HG02623 (cell line): ENCODE measurements at regions not wholly inside any gene's neighbourhood (a gene's known extent, or its start where the extent isn't known, plus 50 kb on each side); places are given as distances from the start of the nearest gene placed in this dataset.
"Not testable (repeated sequence)": the region's sequence is repeated elsewhere in the genome, so short reads cannot be mapped to it uniquely, and the experiment has no call there.

Experiments used
- ATAC-seq: cut with Tn5 transposase; IDR thresholded peaks from one replicate; pipeline ENCODE4 v1.9.1; 2021; ENCODE audit warnings: moderate library complexity; ENCODE audit not compliant: unreplicated experiment

DNA sequence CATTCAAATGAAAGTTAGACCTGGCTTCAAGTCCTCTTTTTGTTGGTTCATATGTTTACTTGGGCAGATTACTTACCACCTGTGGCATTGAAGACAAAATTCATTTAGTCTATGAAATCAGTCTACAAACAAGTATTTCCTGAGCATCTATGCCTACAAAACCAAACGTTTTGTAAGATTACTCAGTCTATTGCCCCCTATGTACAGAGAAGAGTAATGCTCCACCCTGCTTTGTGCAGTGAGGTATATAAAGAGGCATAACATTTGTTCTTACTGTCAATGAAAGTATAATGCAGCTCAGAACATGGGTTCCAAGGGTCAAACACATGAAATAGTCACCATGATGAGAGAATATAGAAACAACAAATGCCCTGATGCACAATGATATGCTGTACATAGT is 580.7 kb downstream of the KIF4B start:
- no peak for ATAC-seq

DNA sequence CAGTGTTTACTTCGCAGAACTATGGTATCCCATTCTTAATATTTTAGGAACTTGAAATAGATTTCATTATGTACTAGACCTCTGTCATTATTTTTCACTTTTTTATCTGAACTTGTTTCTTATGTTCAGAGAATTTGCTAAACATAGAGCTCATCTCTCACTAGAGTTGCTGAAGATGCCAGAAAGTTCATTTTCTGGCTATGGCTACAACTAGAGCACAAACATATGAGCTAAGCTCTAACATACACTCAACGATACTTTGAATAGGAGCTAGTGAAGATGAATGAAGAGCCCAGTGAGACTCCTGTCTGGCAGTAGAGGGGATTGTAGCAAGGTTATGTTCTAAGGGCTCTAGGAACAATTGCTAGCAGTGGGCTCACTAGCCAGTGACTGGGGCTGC is 582.2 kb downstream of the KIF4B start:
- no peak for ATAC-seq

DNA sequence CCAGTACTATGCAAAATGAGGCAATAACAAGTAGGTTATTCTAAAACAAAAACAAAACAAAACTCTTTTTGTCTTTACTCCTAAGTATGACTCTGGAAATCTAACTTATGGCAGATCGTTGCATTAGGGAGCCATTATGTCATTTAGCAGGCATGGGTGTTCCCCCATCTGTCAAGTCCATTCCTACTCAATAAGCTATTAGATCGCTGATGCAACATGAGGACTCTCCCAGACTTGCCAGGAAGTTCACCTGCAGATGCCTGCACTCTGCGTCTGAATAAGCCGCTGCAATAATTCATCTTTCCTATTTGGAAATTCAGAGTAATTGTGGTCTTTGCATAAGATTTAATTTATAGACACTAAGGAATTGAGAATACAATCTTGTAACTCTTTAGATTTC is 585.0 kb downstream of the KIF4B start:
- ATAC-seq, result no peak

- no peak for ATAC-seq
Measured at GRCh38 chr5:155605920-155606319, 592.4 kb downstream of the KIF4B start.

GRCh38 chr5:155616779-155617392 is 603.3 kb downstream of the KIF4B start:
- ATAC-seq, result peak; percentile 65

DNA sequence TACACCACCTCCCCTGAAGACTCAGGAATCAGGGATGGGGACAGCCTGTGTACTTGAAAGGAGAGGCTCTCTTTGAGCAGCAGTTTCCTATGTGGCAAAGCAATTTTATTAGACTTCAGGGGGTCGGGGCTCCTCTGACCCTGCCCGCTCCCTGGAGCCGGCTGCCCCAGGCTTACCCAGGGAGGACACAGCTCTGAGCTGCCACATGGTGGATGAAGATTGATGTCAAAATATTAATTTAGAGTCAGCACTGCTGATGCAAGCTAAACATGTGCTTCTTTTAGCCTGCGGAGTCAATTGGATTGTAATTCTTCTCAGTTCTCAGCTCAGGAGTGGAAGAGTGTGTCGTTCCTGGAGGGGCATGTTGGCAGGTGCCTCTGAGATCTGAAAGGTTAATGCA is 606.1 kb downstream of the KIF4B start:
- no peak for ATAC-seq

GRCh38 chr5:155620821-155621410 is 607.4 kb downstream of the KIF4B start:
- ATAC-seq, result no peak

GRCh38 chr5:155624597-155625241 is 611.2 kb downstream of the KIF4B start:
- no peak for ATAC-seq

GRCh38 chr5:155625315-155625714 is 611.8 kb downstream of the KIF4B start:
- ATAC-seq, result no peak

DNA sequence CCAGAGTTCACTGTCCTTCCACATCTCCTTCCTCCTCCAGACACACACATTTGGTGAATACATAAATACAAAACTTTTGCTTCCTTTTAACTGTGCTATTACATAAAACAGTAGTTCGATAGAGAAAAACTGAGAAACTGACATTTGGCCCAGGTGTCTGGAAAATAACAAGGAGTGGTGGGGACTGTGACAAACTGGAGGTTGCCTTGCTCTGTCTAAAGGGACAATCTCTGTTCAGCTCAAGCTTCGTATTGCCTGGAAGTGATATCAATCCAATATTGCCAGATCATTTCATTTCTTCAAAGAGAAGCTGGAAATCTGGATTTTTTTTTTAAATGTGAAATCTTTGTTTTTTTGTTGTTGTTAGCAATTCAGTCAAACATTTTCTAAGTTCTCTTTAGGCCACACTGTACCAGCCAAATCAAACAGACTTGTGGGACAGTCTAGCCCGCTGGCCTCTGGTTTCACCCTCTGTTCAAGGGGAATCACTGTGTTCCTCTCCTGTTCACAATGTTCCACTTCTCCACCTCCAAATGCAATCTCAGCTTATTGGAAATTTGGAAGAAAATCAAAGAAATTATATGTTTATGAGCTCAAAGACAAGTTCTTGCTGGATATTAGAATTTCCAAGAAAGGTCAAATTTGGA is 612.5 kb downstream of the KIF4B start:
- no peak for ATAC-seq

- no peak for ATAC-seq
Measured at GRCh38 chr5:155626592-155626991, 613.0 kb downstream of the KIF4B start.

- no peak for ATAC-seq
Measured at GRCh38 chr5:155628346-155628745, 614.8 kb downstream of the KIF4B start.

GRCh38 chr5:155629597-155629996 is 616.0 kb downstream of the KIF4B start:
- ATAC-seq, result no peak

GRCh38 chr5:155631116-155631515 is 617.6 kb downstream of the KIF4B start:
- no peak for ATAC-seq

- ATAC-seq, result no peak
Measured at GRCh38 chr5:155633338-155633957, 619.9 kb downstream of the KIF4B start.

GRCh38 chr5:155649666-155650065 is 636.1 kb downstream of the KIF4B start:
- ATAC-seq, result no peak

DNA sequence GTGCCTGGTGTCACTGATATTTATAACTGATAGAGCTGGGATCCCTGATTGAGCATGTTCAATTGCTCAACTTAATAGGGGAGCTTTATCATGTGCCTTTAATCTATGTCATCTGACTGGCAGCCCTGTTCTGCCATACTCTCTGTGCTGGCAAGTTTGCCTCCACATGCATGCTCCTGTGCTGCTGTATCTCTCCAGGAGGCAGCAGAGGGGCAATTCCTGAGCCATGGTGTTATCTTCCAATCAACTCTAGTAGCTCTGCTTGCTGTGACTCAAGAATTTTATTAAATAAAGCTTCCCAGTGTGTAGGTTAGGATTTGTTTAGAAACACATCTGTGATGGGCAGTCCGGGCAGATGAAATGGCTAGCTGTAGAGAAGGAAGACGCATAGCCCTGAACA is 642.0 kb downstream of the KIF4B start:
- ATAC-seq, result no peak

DNA sequence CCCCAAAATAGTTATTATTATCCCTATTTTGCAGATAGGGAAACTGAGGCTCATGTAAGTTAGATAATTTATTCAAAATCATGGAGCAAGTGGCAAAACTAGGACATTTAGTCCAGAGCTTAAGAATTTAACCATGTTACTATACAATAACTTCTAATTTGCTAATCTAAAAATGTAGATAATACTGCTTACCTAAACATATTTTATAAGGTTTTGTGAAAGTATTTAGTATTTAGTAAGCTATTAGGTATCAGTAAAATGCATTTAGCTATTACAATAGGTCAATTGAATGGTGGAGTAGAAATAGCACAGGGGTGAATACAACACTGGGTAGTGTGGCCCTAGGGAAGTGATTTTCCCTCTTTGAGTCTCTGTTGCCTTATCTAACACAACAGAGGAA is 648.3 kb downstream of the KIF4B start:
- ATAC-seq, result no peak

DNA sequence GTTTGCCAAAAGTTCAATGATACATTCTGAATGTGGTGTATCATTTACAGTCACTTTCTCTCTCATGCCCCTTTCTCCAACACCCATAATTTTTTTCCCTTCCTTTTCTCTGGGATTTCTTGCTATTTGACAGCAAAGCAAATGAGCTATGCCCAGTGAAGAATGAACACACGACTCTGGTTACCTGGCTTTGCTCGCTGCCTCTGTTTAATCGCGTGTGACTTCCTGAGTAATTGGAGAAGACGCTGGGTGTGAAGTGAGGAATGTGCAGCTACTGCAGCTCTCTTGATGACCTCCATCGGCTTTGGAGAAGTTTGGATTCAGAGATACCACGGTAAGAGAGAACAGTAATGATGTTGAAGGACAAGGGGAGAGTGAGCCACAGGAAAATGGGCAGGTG is 651.8 kb downstream of the KIF4B start:
- ATAC-seq, result no peak

DNA sequence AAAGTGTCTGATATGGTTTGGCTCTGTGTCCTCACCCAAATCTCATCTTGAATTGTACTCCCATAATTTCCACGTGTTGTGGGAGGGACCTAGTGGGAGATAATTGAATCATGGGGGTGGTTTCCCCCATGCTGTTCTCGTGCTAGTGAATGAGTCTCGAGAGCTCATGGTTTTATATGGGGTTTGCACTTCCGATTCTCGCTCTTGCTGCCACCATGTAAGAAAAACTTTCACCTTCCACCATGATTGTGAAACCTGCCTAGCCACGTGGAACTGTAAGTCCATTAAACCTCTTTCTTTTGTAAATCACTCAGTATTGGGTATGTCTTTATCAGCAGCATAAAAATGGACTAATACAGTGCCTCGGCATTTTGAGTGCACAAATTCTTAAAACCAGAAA is 655.0 kb upstream of the SGCD start:
- ATAC-seq, result not testable (repeated sequence)

- ATAC-seq, result peak; percentile 80
Measured at GRCh38 chr5:155676967-155677366, 650.0 kb upstream of the SGCD start.

DNA sequence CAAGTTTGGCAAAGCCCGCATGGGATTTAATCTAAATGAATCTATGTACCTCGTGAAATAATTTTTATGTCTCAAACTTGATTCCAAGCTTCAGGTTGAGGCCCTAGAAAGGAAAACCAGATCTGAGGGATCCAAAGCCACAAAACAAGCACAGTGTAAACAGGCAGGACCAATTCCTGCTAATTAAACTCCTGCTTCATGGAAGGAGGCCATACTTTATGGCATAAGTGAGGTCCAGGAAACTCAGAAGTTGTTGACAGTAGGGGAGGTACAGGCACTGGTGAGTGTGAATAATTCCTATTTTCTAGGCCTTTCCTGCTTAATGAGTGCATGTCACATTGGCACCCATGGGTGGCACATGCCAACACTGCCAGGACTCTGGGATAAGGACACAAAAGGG is 648.6 kb upstream of the SGCD start:
- ATAC-seq, result no peak
